ENCODE measurements at regions not wholly inside any gene's neighbourhood (a gene's known extent, or its start where the extent isn't known, plus 50 kb on each side); places are given as distances from the start of the nearest gene placed in this dataset.

DNA sequence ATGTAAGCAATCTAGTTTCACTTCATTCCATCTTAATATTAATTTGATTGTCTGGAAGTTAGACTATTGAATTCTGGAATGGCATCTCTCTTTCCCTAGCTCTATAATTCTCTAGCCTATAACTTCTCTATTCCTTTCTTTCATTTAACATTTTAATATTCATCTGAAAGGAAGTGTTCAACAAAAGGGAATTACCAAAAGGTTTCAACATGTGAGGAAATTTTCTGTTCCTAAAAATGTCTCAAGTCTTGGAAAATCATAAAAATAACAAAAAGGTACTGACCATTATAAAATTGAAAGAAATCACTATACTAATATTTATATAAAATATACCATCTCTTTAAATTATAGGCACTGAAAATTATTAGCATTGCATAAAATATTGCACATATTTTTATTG is 228.7 kb downstream of the TXNL1 start:
- Histone ChIP-seq H3K36me3 (ENCODE audit: control insufficient read depth in 2 of 2, insufficient read depth in 2 of 2, low read length in 1 of 2) (no peaks in the 10 kb centered on the region), H3K4me3 (ENCODE audit: low read length in 2 of 2) (no peak overlapping the region), H3K9me3 (ENCODE audit: control insufficient read depth in 2 of 2, insufficient read depth in 1 of 2, low read length in 1 of 2) (peaks cover 0 to 3% of the 10 kb centered on the region in 2 donors), H3K27me3 (ENCODE audit: control insufficient read depth in 2 of 2, insufficient read depth in 1 of 2, low read length in 1 of 2) (no peaks in the 10 kb centered on the region), H3K27ac (ENCODE audit: low read depth in 1 of 2, low read length in 1 of 2) (no peak overlapping the region), H3K4me1 (ENCODE audit: control insufficient read depth in 2 of 2, insufficient read depth in 2 of 2, low read length in 2 of 2) (no peaks in the 10 kb centered on the region)
- DNase-seq (ENCODE audit: low read depth in 6 of 9, low spot score in 9 of 9): no peak

GRCh38 chr18:56407646-56408180 is 230.7 kb downstream of the TXNL1 start:
- H3K36me3 ChIP-seq (ENCODE audit: control insufficient read depth in 2 of 2, insufficient read depth in 2 of 2, low read length in 1 of 2): no peaks in the 10 kb centered on the region
- H3K9me3 ChIP-seq (ENCODE audit: control insufficient read depth in 2 of 2, insufficient read depth in 1 of 2, low read length in 1 of 2): no peaks in the 10 kb centered on the region
- no peaks in the 10 kb centered on the region for H3K4me1 ChIP-seq (ENCODE audit: control insufficient read depth in 2 of 2, insufficient read depth in 2 of 2, low read length in 2 of 2)
- WGBS: 96% methylated on average over 4 of the region's 4 CpGs
- DNase-seq (ENCODE audit: low read depth in 6 of 9, low spot score in 9 of 9): no peak
- H3K27ac ChIP-seq (ENCODE audit: low read depth in 1 of 2, low read length in 1 of 2): no peak overlapping the region
- no peak overlapping the region for H3K4me3 ChIP-seq (ENCODE audit: low read length in 2 of 2)
- no peaks in the 10 kb centered on the region for H3K27me3 ChIP-seq (ENCODE audit: control insufficient read depth in 2 of 2, insufficient read depth in 1 of 2, low read length in 1 of 2)

DNA sequence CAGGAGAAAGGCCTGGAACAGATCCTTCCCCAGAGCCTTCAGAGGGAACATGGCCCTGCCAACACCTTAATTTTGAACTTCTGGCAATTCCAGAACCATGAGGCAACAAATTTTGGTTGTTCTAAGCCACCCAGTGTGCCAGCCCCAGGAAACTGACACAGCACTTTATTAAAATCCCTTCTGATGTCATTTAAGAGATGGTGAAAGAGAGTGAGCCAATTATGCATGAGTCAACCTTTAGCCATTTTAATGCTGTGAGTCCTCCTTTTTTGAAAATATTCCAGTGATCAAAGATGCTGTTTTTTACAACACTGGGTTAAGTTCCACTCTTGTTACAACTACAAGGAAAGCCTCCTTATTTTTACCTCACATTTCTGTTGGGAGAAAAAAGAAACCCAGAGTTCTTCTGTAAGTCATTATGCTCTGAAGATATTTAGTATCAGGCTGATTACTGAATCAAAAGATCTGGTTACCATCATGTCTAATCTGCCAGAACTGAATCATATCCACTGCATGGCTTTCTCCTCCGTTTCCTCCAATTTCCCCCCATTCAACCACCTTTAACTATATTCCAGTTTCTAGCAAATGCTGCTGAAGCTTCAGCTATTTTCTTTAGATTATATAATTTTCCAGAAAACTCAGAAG is 235.4 kb downstream of the TXNL1 start:
- Histone ChIP-seq H3K9me3 (ENCODE audit: control insufficient read depth in 2 of 2, insufficient read depth in 1 of 2, low read length in 1 of 2) (no peaks in the 10 kb centered on the region), H3K27me3 (ENCODE audit: control insufficient read depth in 2 of 2, insufficient read depth in 1 of 2, low read length in 1 of 2) (no peaks in the 10 kb centered on the region), H3K36me3 (ENCODE audit: control insufficient read depth in 2 of 2, insufficient read depth in 2 of 2, low read length in 1 of 2) (no peaks in the 10 kb centered on the region), H3K27ac (ENCODE audit: low read depth in 1 of 2, low read length in 1 of 2) (no peak overlapping the region), H3K4me1 (ENCODE audit: control insufficient read depth in 2 of 2, insufficient read depth in 2 of 2, low read length in 2 of 2) (no peaks in the 10 kb centered on the region), H3K4me3 (ENCODE audit: low read length in 2 of 2) (no peak overlapping the region)
- WGBS: 91% methylated on average over 1 of the region's 1 CpG
- DNase-seq (ENCODE audit: low read depth in 6 of 9, low spot score in 9 of 9): no peak

DNA sequence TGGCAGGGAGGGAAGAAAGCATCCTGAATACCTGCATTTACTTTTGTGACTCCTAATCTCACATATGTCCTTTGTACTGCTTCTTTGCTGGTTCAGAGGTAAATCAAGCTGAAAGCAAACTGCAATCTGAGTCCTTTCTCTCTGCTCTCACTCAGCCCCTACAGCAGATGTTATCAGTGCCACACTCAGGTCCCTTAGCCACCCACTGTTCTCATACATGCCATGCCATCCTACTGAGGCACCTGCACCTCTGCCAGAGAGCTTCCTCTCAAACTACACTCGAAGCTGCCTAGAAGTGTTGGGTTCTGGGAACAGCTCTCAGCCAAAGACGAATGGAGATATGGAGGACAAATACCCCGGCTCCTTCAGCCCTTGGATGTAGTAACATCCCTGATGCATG is 244.5 kb downstream of the TXNL1 start:
- WGBS: 94% methylated on average over 3 of the region's 3 CpGs
- Histone ChIP-seq H3K9me3 (ENCODE audit: control insufficient read depth in 2 of 2, insufficient read depth in 1 of 2, low read length in 1 of 2) (no peaks in the 10 kb centered on the region), H3K27ac (ENCODE audit: low read depth in 1 of 2, low read length in 1 of 2) (no peak overlapping the region), H3K4me3 (ENCODE audit: low read length in 2 of 2) (no peak overlapping the region), H3K4me1 (ENCODE audit: control insufficient read depth in 2 of 2, insufficient read depth in 2 of 2, low read length in 2 of 2) (no peaks in the 10 kb centered on the region), H3K27me3 (ENCODE audit: control insufficient read depth in 2 of 2, insufficient read depth in 1 of 2, low read length in 1 of 2) (no peaks in the 10 kb centered on the region), H3K36me3 (ENCODE audit: control insufficient read depth in 2 of 2, insufficient read depth in 2 of 2, low read length in 1 of 2) (no peaks in the 10 kb centered on the region)
- no peak for DNase-seq (ENCODE audit: low read depth in 6 of 9, low spot score in 9 of 9)

DNA sequence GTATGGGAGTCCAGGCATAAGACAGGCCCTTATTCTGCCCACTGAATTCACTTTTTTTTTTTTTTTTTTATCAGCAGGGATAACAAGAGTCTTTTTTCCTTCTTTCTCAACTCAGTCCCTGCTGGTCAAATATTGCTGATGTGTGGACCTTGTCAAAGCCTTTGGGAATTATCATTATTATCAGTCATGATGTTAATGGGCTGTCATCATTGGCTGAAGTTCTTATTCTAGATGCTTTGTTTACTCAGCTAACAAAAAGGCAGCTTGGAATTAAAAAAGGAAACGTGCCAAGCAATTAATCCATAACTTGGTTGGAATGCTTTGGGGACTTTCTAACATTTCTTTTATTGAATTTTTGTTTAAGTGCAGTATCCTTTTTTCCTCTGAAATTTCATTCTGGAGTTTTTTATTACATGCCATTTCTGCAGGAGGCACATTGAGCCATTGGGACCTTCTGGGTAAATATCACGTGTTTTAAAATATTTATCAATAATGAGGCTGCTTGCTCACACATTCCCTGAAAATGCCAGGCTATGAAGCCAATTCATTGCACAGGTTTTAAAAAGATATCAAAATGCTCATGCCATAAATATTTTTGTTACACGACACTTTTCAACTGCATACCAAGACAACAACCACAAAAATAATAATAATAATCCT is 246.3 kb downstream of the TXNL1 start:
- Histone ChIP-seq H3K27me3 (ENCODE audit: control insufficient read depth in 2 of 2, insufficient read depth in 1 of 2, low read length in 1 of 2) (no peaks in the 10 kb centered on the region), H3K36me3 (ENCODE audit: control insufficient read depth in 2 of 2, insufficient read depth in 2 of 2, low read length in 1 of 2) (no peaks in the 10 kb centered on the region), H3K27ac (ENCODE audit: low read depth in 1 of 2, low read length in 1 of 2) (no peak overlapping the region), H3K9me3 (ENCODE audit: control insufficient read depth in 2 of 2, insufficient read depth in 1 of 2, low read length in 1 of 2) (no peaks in the 10 kb centered on the region), H3K4me1 (ENCODE audit: control insufficient read depth in 2 of 2, insufficient read depth in 2 of 2, low read length in 2 of 2) (no peaks in the 10 kb centered on the region), H3K4me3 (ENCODE audit: low read length in 2 of 2) (no peak overlapping the region)
- 92% methylated on average over 3 of the region's 3 CpGs for WGBS
- DNase-seq (ENCODE audit: low read depth in 6 of 9, low spot score in 9 of 9): no peak

- H3K27ac ChIP-seq (ENCODE audit: low read depth in 1 of 2, low read length in 1 of 2): no peak overlapping the region
- H3K4me1 ChIP-seq (ENCODE audit: control insufficient read depth in 2 of 2, insufficient read depth in 2 of 2, low read length in 2 of 2): no peaks in the 10 kb centered on the region
- H3K36me3 ChIP-seq (ENCODE audit: control insufficient read depth in 2 of 2, insufficient read depth in 2 of 2, low read length in 1 of 2): no peaks in the 10 kb centered on the region
- no peak for DNase-seq (ENCODE audit: low read depth in 6 of 9, low spot score in 9 of 9)
- no peaks in the 10 kb centered on the region for H3K27me3 ChIP-seq (ENCODE audit: control insufficient read depth in 2 of 2, insufficient read depth in 1 of 2, low read length in 1 of 2)
- no peaks in the 10 kb centered on the region for H3K9me3 ChIP-seq (ENCODE audit: control insufficient read depth in 2 of 2, insufficient read depth in 1 of 2, low read length in 1 of 2)
- WGBS: 96% methylated on average over 3 of the region's 3 CpGs
- H3K4me3 ChIP-seq (ENCODE audit: low read length in 2 of 2): no peak overlapping the region
These were observed 247.8 kb downstream of the TXNL1 start for GRCh38 chr18:56390626-56391025.

GRCh38 chr18:56389190-56389589 is 249.2 kb downstream of the TXNL1 start:
- DNase-seq (ENCODE audit: low read depth in 6 of 9, low spot score in 9 of 9): no peak
- Histone ChIP-seq H3K27ac (ENCODE audit: low read depth in 1 of 2, low read length in 1 of 2) (no peak overlapping the region), H3K27me3 (ENCODE audit: control insufficient read depth in 2 of 2, insufficient read depth in 1 of 2, low read length in 1 of 2) (no peaks in the 10 kb centered on the region), H3K9me3 (ENCODE audit: control insufficient read depth in 2 of 2, insufficient read depth in 1 of 2, low read length in 1 of 2) (no peaks in the 10 kb centered on the region), H3K4me3 (ENCODE audit: low read length in 2 of 2) (no peak overlapping the region), H3K36me3 (ENCODE audit: control insufficient read depth in 2 of 2, insufficient read depth in 2 of 2, low read length in 1 of 2) (no peaks in the 10 kb centered on the region), H3K4me1 (ENCODE audit: control insufficient read depth in 2 of 2, insufficient read depth in 2 of 2, low read length in 2 of 2) (no peaks in the 10 kb centered on the region)
- WGBS: 93% methylated on average over 8 of the region's 8 CpGs

GRCh38 chr18:56388571-56388970 is 249.8 kb downstream of the TXNL1 start:
- no peaks in the 10 kb centered on the region for H3K9me3 ChIP-seq (ENCODE audit: control insufficient read depth in 2 of 2, insufficient read depth in 1 of 2, low read length in 1 of 2)
- no peaks in the 10 kb centered on the region for H3K36me3 ChIP-seq (ENCODE audit: control insufficient read depth in 2 of 2, insufficient read depth in 2 of 2, low read length in 1 of 2)
- no peak overlapping the region for H3K27ac ChIP-seq (ENCODE audit: low read depth in 1 of 2, low read length in 1 of 2)
- H3K4me1 ChIP-seq (ENCODE audit: control insufficient read depth in 2 of 2, insufficient read depth in 2 of 2, low read length in 2 of 2): no peaks in the 10 kb centered on the region
- no peaks in the 10 kb centered on the region for H3K27me3 ChIP-seq (ENCODE audit: control insufficient read depth in 2 of 2, insufficient read depth in 1 of 2, low read length in 1 of 2)
- no peak overlapping the region for H3K4me3 ChIP-seq (ENCODE audit: low read length in 2 of 2)
- no peak for DNase-seq (ENCODE audit: low read depth in 6 of 9, low spot score in 9 of 9)
- 75% methylated on average over 5 of the region's 5 CpGs for WGBS

GRCh38 chr18:56386856-56387255 is 251.5 kb downstream of the TXNL1 start:
- H3K27me3 ChIP-seq (ENCODE audit: control insufficient read depth in 2 of 2, insufficient read depth in 1 of 2, low read length in 1 of 2): no peaks in the 10 kb centered on the region
- H3K4me1 ChIP-seq (ENCODE audit: control insufficient read depth in 2 of 2, insufficient read depth in 2 of 2, low read length in 2 of 2): no peaks in the 10 kb centered on the region
- H3K4me3 ChIP-seq (ENCODE audit: low read length in 2 of 2): no peak overlapping the region
- no peaks in the 10 kb centered on the region for H3K36me3 ChIP-seq (ENCODE audit: control insufficient read depth in 2 of 2, insufficient read depth in 2 of 2, low read length in 1 of 2)
- no peaks in the 10 kb centered on the region for H3K9me3 ChIP-seq (ENCODE audit: control insufficient read depth in 2 of 2, insufficient read depth in 1 of 2, low read length in 1 of 2)
- H3K27ac ChIP-seq (ENCODE audit: low read depth in 1 of 2, low read length in 1 of 2): no peak overlapping the region
- DNase-seq (ENCODE audit: low read depth in 6 of 9, low spot score in 9 of 9): no peak
